Endothelial cell of umbilical vein (primary cell): ENCODE measurements at regions not wholly inside any gene's neighbourhood (a gene's known extent, or its start where the extent isn't known, plus 50 kb on each side); places are given as distances from the start of the nearest gene placed in this dataset.

Source experiments
- CTCF ChIP-seq, 2 donors: IDR thresholded peaks; 1 replicate in 1 of 2; 2 replicates in 1 of 2; pipeline ENCODE4 v1.5.1; 2011; ENCODE audit warnings: low read length in 2 of 2, mild to moderate bottlenecking in 2 of 2, moderate library complexity in 2 of 2, control low read depth in 1 of 2, inconsistent platforms in 1 of 2, low read depth in 1 of 2; ENCODE audit not compliant: insufficient read depth in 1 of 2; ENCODE audit errors: extremely low read depth in 1 of 2
- EZH2 ChIP-seq: IDR thresholded peaks from 2 replicates; pipeline ENCODE4 v1.6.1; 2012; ENCODE audit warnings: borderline replicate concordance, low read depth, mild to moderate bottlenecking, moderate library complexity, low read length, inconsistent platforms; ENCODE audit not compliant: severe bottlenecking
- FOS ChIP-seq: IDR thresholded peaks from 2 replicates; pipeline ENCODE4 v1.6.1; 2011; ENCODE audit warnings: mild to moderate bottlenecking, low read length, moderate library complexity, borderline replicate concordance; ENCODE audit not compliant: insufficient read depth
- GATA2 ChIP-seq: IDR thresholded peaks from 2 replicates; pipeline ENCODE4 v1.7.0; 2011; ENCODE audit warnings: low read depth, mild to moderate bottlenecking, moderate library complexity, mixed read lengths, low read length; ENCODE audit not compliant: insufficient read length, insufficient read depth
- MAX ChIP-seq: IDR thresholded peaks from 2 replicates; pipeline ENCODE4 v1.6.1; 2011; ENCODE audit not compliant: insufficient read depth, insufficient read length
- POLR2A ChIP-seq: IDR thresholded peaks from 2 replicates; pipeline ENCODE4 v1.6.1; 2012; ENCODE audit warnings: low read depth, mild to moderate bottlenecking, control low read depth, low read length
- POLR2AphosphoS5 ChIP-seq: IDR thresholded peaks from 2 replicates; pipeline ENCODE4 v1.6.1; 2012; ENCODE audit warnings: low read depth, mild to moderate bottlenecking, control low read depth, low read length, moderate library complexity; ENCODE audit not compliant: insufficient read depth

GRCh38 chr6:92822222-92822621, 597.1 kb downstream of the EPHA7 start:
- no peak for TF ChIP-seq CTCF (IDR thresholded peaks at IDR 0.05; ENCODE audit: extremely low read depth in 1 of 2, insufficient read depth in 1 of 2, low read depth in 1 of 2, low read length in 2 of 2)
- no peak for TF ChIP-seq POLR2A
- no peak for TF ChIP-seq EZH2
- TF ChIP-seq POLR2AphosphoS5: no peak
- no peak for TF ChIP-seq MAX
- TF ChIP-seq FOS: no peak
- no peak for TF ChIP-seq GATA2
